Esophagus squamous epithelium (tissue), 5 donors: ENCODE measurements at regions not wholly inside any gene's neighbourhood (a gene's known extent, or its start where the extent isn't known, plus 50 kb on each side); places are given as distances from the start of the nearest gene placed in this dataset.

Experiments
- DNase-seq: peaks from one replicate; lab custom pipeline; 2025; lab: John Stamatoyannopoulos, UW
- H3K27ac ChIP-seq, 4 donors: fragments of 200-600 bp; sonication (generic); one replicate each; pipeline ENCODE4 v1.5.1; 2016 to 2019; ENCODE audit warnings: mild to moderate bottlenecking in 1 of 4
- H3K27me3 ChIP-seq, 4 donors: fragments of 200-600 bp; sonication (generic); 1 replicate in 3 of 4; 2 replicates in 1 of 4; pipeline versions ENCODE4 v1.5.1 to v1.6.0; 2017 to 2021; ENCODE audit warnings: antibody characterized with exemption in 1 of 4
- H3K36me3 ChIP-seq, 3 donors: fragments of 200-600 bp; sonication (generic); one replicate each; pipeline ENCODE4 v1.5.1; 2016 to 2019
- H3K4me1 ChIP-seq, 3 donors: fragments of 200-600 bp; sonication (generic); one replicate each; pipeline ENCODE4 v1.5.1; 2017 to 2019
- H3K4me3 ChIP-seq, 4 donors: fragments of 200-600 bp; sonication (generic); 1 replicate in 3 of 4; 2 replicates in 1 of 4; pipeline ENCODE4 v1.5.1; 2016 to 2019; ENCODE audit warnings: mild to moderate bottlenecking in 2 of 4, moderate library complexity in 1 of 4
- H3K9me3 ChIP-seq, 3 donors: fragments of 200-600 bp; sonication (generic); one replicate each; pipeline ENCODE4 v1.5.1; 2016 to 2019
- POLR2A ChIP-seq, 4 donors: fragments of 450-650 bp; IDR thresholded peaks; one replicate each; pipeline ENCODE4 v1.6.1; 2017; ENCODE audit warnings: antibody characterized with exemption in 4 of 4, mild to moderate bottlenecking in 4 of 4, moderate library complexity in 3 of 4
- WGBS, 2 donors: methylation state at CpG; one replicate each; pipeline ENCODE4 v1.1.5; 2018; 5-methylcytosine and 5-hydroxymethylcytosine counted together
- intact Hi-C: fragments of 100-400 bp; cut with DNase I; formaldehyde crosslinking; loops from one replicate; pipeline ENCODE4 v1.15.0; 2022
- TF ChIP-seq, protein P1 (sequence below), 6 experiments: fragments of 450-650 bp in 4 of 6; fragments of 200-600 bp in 2 of 6; sonication (generic) in 2 of 6; IDR thresholded peaks; one replicate each; pipeline ENCODE4 v1.5.1; 2016 to 2019; ENCODE audit warnings: antibody characterized with exemption in 6 of 6, mild to moderate bottlenecking in 4 of 6, moderate library complexity in 4 of 6
- donor health status: DM: yes; HTN: yes; CAD: no.

DNA sequence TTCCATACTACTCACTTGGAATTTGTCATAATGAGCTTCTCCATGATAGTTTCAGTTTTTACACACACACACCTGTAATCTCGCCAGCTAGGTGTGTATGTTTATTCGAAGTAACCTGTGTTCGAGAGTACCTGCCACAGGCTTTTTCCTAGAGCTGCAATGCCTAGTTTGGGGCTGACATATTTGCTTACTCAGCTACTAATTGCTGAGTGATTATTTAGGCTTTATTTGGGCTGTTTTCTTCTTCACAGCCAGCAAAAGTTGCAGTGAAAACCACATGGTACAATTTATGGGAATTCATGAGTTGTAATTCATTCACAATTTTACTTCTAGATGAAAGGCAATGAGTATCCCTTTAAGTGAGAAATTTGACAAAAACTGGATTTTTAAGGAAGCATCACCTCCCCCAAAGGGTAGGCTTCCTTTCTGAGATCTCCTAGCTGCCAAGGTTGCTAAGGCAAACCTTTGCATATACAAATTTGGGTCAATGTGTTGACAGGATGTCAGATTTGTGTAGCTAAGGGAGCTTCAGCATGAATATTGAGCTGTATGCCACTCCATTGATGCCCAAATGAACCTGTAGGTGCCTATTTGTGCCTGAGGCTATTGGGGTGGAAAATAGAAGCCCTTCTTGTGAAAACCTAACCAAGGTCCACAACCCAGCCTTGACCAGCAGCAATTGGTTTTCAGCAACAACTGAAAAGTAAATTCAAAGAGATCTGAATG is 108.7 kb upstream of the OTX2 start:
- no peak for DNase-seq
- no peaks in the 10 kb centered on the region for H3K9me3 ChIP-seq
- no peak overlapping the region for H3K4me3 ChIP-seq
- TF ChIP-seq, protein P1, sequence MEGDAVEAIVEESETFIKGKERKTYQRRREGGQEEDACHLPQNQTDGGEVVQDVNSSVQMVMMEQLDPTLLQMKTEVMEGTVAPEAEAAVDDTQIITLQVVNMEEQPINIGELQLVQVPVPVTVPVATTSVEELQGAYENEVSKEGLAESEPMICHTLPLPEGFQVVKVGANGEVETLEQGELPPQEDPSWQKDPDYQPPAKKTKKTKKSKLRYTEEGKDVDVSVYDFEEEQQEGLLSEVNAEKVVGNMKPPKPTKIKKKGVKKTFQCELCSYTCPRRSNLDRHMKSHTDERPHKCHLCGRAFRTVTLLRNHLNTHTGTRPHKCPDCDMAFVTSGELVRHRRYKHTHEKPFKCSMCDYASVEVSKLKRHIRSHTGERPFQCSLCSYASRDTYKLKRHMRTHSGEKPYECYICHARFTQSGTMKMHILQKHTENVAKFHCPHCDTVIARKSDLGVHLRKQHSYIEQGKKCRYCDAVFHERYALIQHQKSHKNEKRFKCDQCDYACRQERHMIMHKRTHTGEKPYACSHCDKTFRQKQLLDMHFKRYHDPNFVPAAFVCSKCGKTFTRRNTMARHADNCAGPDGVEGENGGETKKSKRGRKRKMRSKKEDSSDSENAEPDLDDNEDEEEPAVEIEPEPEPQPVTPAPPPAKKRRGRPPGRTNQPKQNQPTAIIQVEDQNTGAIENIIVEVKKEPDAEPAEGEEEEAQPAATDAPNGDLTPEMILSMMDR (IDR thresholded peaks at IDR 0.05): no peak
- TF ChIP-seq POLR2A (IDR thresholded peaks at IDR 0.05): no peak
- no peak overlapping the region for H3K27ac ChIP-seq
- intact Hi-C loops: no loop called here
- H3K36me3 ChIP-seq: no peaks in the 10 kb centered on the region
- H3K4me1 ChIP-seq: no peaks in the 10 kb centered on the region
- H3K27me3 ChIP-seq: no peaks in the 10 kb centered on the region
- 41 to 46% methylated on average over 3 of the region's 3 CpGs for WGBS, 2 donors

DNA sequence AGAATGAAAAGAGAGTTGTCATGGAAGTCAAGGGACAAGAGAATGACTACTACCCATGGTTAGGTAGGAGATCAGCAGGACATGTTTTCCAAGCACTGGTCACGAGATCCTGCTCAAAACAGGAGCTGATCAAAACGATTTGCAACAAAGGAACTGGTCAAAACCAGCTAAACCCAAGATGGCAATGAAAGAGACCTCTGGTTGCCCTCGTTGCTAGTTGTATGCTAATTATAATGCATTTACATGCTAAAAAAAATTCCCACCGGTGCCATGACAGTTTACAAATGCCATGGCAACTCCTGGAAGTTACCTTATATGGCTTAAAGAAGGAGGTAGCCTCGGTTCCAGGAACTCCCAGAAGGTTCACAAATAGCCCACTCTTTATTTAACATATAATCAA is 95.0 kb upstream of the OTX2 start:
- H3K4me3 ChIP-seq: no peak overlapping the region
- DNase-seq: no peak
- WGBS, 2 donors: 18 to 27% methylated on average over 5 of the region's 5 CpGs
- no peak overlapping the region for H3K27ac ChIP-seq
- no peaks in the 10 kb centered on the region for H3K9me3 ChIP-seq
- H3K27me3 ChIP-seq: peaks cover 0 to under 1% (median 0%) of the 10 kb centered on the region in 4 donors
- H3K36me3 ChIP-seq: no peaks in the 10 kb centered on the region
- H3K4me1 ChIP-seq: no peaks in the 10 kb centered on the region
- TF ChIP-seq, protein P1 (IDR thresholded peaks at IDR 0.05): no peak
- TF ChIP-seq POLR2A (IDR thresholded peaks at IDR 0.05): no peak
- intact Hi-C loops: no loop called here

DNA sequence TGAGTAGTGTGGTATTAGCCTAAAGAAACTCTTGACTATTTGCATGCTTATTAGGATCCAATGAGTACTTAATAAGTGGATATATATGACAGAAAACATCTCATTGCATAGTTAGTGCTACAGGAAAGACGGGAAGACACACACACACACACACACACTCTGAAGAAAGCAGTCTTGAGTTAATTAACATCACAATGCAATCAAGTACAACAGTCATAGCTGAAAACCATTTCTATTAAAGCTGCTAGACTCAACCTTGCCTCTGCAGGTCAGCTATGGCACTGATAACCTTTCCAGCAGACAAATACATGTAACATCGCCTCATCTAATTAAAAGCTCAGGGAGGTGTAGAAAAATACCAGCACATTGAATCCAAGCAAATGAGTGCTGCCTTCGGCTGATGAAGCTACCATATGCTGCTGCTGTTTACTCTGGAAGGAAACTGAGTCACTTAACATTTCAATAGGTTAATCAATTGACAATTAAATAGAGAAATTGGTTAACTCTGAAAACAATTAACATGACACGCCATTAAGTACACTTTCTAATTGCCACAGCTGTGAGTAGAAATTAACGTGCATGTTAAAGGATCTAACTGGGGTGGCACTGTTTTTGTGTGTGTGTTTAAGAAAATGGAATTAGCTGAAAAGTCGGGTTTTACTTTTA is 93.2 kb upstream of the OTX2 start:
- Histone ChIP-seq H3K27ac (no peak overlapping the region), H3K36me3 (no peaks in the 10 kb centered on the region), H3K4me1 (no peaks in the 10 kb centered on the region), H3K27me3 (peaks cover 0 to 6% (median 0%) of the 10 kb centered on the region in 4 donors), H3K4me3 (no peak overlapping the region), H3K9me3 (no peaks in the 10 kb centered on the region)
- 55 to 63% methylated on average over 6 of the region's 6 CpGs for WGBS, 2 donors
- no peak for DNase-seq
- TF ChIP-seq, protein P1 (IDR thresholded peaks at IDR 0.05): no peak
- no peak for TF ChIP-seq POLR2A (IDR thresholded peaks at IDR 0.05)
- intact Hi-C loops: no loop called here

DNA sequence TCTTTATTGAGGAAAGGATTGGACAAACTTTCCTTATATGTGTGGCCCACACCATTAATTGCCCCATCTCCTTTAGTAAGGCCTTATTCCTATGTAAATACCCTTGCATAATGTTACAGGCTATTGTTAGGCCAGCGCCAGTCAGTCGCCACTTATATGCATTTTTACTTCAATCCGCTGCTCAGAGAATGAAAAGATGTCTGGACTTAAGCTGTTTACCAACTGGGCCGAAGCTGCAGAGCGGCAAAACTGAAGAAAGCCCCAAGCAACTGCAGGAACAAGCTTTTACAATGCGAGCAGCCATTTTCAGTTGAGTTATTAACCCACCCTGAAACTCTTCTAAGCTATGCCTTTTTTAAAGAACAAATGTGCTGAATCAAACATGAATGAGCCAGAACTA is 92.1 kb upstream of the OTX2 start:
- TF ChIP-seq, protein P1 (IDR thresholded peaks at IDR 0.05): no peak
- TF ChIP-seq POLR2A (IDR thresholded peaks at IDR 0.05): no peak
- Histone ChIP-seq H3K27me3 (peaks cover 0 to 6% (median 0%) of the 10 kb centered on the region in 4 donors), H3K36me3 (no peaks in the 10 kb centered on the region), H3K4me3 (no peak overlapping the region), H3K27ac (no peak overlapping the region), H3K4me1 (no peaks in the 10 kb centered on the region), H3K9me3 (no peaks in the 10 kb centered on the region)
- WGBS, 2 donors: 53 to 69% methylated on average over 5 to 6 of the region's 6 CpGs
- no peak for DNase-seq
- intact Hi-C loops: no loop called here

DNA sequence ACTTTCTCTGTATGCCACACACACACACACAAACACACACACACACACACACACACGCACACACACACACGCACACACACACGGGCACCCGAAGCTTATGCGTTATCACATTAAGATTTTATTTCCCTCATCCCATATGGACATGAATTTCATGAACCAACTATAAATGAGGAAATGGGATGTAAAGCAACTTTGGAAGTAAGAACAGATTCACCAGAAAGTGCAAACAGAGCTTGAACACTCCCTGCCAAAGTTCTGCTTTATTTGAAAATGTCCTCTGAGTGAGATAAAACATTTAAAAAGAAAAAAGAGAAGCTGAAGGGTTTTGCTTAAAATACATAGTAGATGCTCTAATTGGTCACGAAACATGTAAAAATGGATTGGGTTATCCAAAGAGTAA is 90.4 kb upstream of the OTX2 start:
- H3K27ac ChIP-seq: no peak overlapping the region
- no peak overlapping the region for H3K4me3 ChIP-seq
- no peaks in the 10 kb centered on the region for H3K9me3 ChIP-seq
- 69 to 75% methylated on average over 6 of the region's 6 CpGs for WGBS, 2 donors
- peaks cover 0 to 10% (median 0%) of the 10 kb centered on the region in 4 donors for H3K27me3 ChIP-seq
- intact Hi-C loops: no loop called here
- no peaks in the 10 kb centered on the region for H3K36me3 ChIP-seq
- no peak for DNase-seq
- TF ChIP-seq, protein P1 (IDR thresholded peaks at IDR 0.05): no peak
- no peak for TF ChIP-seq POLR2A (IDR thresholded peaks at IDR 0.05)
- H3K4me1 ChIP-seq: no peaks in the 10 kb centered on the region
